Fibroblast of lung (primary cell): ENCODE measurements at regions not wholly inside any gene's neighbourhood (a gene's known extent, or its start where the extent isn't known, plus 50 kb on each side); places are given as distances from the start of the nearest gene placed in this dataset.

Experiments used
- CTCF ChIP-seq, 2 donors: IDR thresholded peaks in 1 of 2; conservative IDR thresholded peaks in 1 of 2; 1 replicate in 1 of 2; 2 replicates in 1 of 2; pipeline ENCODE4 v1.5.1; 2011 to 2012; ENCODE audit warnings: low read length in 2 of 2, control low read depth in 1 of 2, inconsistent platforms in 1 of 2, low read depth in 1 of 2, mild to moderate bottlenecking in 1 of 2
- EZH2 ChIP-seq: IDR thresholded peaks from 2 replicates; pipeline ENCODE4 v1.5.1; 2012; ENCODE audit warnings: low read length, control low read depth, mild to moderate bottlenecking; ENCODE audit errors: missing control alignments

DNA sequence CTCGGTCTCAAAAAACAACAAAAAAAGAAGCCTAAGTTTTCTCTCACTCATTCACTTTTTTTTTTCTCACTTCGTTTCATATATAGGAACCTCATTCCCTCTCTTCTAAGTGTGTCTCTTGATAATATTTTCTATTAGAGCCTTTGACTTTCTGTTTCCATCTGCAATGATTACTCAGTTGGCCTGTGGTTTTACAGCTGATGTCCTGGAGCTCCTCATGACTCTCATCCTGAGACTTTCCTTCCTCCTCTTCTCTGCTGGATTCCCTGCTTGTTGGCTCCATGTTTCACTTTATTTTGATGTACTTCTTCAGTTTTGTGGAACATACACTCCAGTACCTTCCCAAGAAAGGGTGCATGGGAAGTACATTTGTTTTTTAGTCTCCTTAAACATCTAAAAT lies 154.2 kb upstream of the GATA6 start:
- TF ChIP-seq CTCF (conservative IDR thresholded peaks at IDR 0.05 in 1 of 2, IDR thresholded peaks at IDR 0.05 in 1 of 2; ENCODE audit: low read depth in 1 of 2, low read length in 2 of 2) (no peak), EZH2 (no peak)
